Heart left ventricle (tissue), 16 donors: ENCODE measurements at regions not wholly inside any gene's neighbourhood (a gene's known extent, or its start where the extent isn't known, plus 50 kb on each side); places are given as distances from the start of the nearest gene placed in this dataset.
A peak's percentile ranks its signal among the peaks of the same experiment; 100 is the strongest.

Experiments used
- ATAC-seq, 4 donors: fragments of 200-7000 bp; cut with Tn5 transposase; one replicate each; pipeline ENCODE4 v1.9.1; 2020 to 2022; ENCODE audit warnings: moderate library complexity in 4 of 4, mild to moderate bottlenecking in 3 of 4, moderate number of reproducible peaks in 1 of 4
- DNase-seq, 5 donors: peaks; one replicate each; pipeline ENCODE4 v3.0.0-alpha.2; 2020
- H3K27ac ChIP-seq, 12 donors: fragments of 200-600 bp; sonication (generic) in 4 of 12; one replicate each; pipeline versions ENCODE4 v1.5.0 to v1.8.0; 2016 to 2022; ENCODE audit warnings: mild to moderate bottlenecking in 2 of 12
- H3K27me3 ChIP-seq, 9 donors: fragments of 200-600 bp; sonication (generic) in 2 of 9; one replicate each; pipeline versions ENCODE4 v1.5.1 to v1.8.0; 2016 to 2022; ENCODE audit warnings: mild to moderate bottlenecking in 3 of 9
- H3K36me3 ChIP-seq, 9 donors: fragments of 200-600 bp; sonication (generic) in 2 of 9; one replicate each; pipeline versions ENCODE4 v1.5.0 to v1.8.0; 2018 to 2022; ENCODE audit warnings: mild to moderate bottlenecking in 2 of 9
- H3K4me1 ChIP-seq, 12 donors: fragments of 200-600 bp; sonication (generic) in 4 of 12; one replicate each; pipeline versions ENCODE4 v1.5.0 to v1.8.0; 2016 to 2022; ENCODE audit warnings: mild to moderate bottlenecking in 3 of 12
- H3K4me3 ChIP-seq, 12 donors: fragments of 200-600 bp; sonication (generic) in 4 of 12; one replicate each; pipeline versions ENCODE4 v1.5.0 to v1.8.0; 2017 to 2022; ENCODE audit warnings: mild to moderate bottlenecking in 9 of 12, moderate library complexity in 4 of 12
- H3K9me3 ChIP-seq, 12 donors: fragments of 200-600 bp; sonication (generic) in 4 of 12; one replicate each; pipeline versions ENCODE4 v1.5.0 to v1.8.0; 2016 to 2022; ENCODE audit warnings: mild to moderate bottlenecking in 1 of 12
- CTCF ChIP-seq, 12 donors: fragments of 200-600 bp; sonication (generic) in 4 of 12; IDR thresholded peaks; one replicate each; pipeline versions ENCODE4 v1.5.0 to v1.8.0; 2018 to 2022; ENCODE audit warnings: antibody characterized with exemption in 12 of 12, mild to moderate bottlenecking in 5 of 12
- POLR2A ChIP-seq, 2 donors: fragments of 450-650 bp; IDR thresholded peaks; one replicate each; pipeline ENCODE4 v1.6.1; 2017; ENCODE audit warnings: antibody characterized with exemption in 2 of 2, mild to moderate bottlenecking in 2 of 2, moderate library complexity in 2 of 2
- WGBS, 4 donors: extraction: QIAGEN DNeasy Blood & Tissue Kit in 2 of 4; methylation state at CpG; one replicate each; pipeline versions ENCODE4 v1.1.5 to v1.1.7; 2013 to 2018; 5-methylcytosine and 5-hydroxymethylcytosine counted together
- intact Hi-C, 10 donors: fragments of 100-400 bp; cut with DNase I; formaldehyde crosslinking; loops; one replicate each; pipeline versions ENCODE4 v1.11.1 to v1.14.2; 2022
- donor health status: ischemic (EF 13 %, LVEDD 7.1; RV severe dilation, severe dysfunction).
- donor health status: healthy with polysubstance abuse.
- donor health status: DM: no; HTN: yes; CAD: no.
- donor health status: DM: no; HTN: no; CAD: no.
- donor health status: ischemic (EF 25% LVEDD 6.9; RV normal size, moderate dysfunction).
- donor health status: ischemic (EF 25% LVEDD 5.7; RV mildly dilated, moderate dysfunction).
- donor health status: healthy.
- donor health status: DM: yes; HTN: yes; CAD: no.
- donor health status: ischemic (EF 35%, LVEDD 5.7; RV mildly dilated, moderate dysfunction).
- donor health status: nonischemic (EF 11% LVEDD 7.7; RV severe dilation, severe dysfunction).
- donor health status: DM: yes; HTN: yes; CAD: no.
- donor health status: PGD.
- donor health status: ischemic (EF 29% LVEDD 5.4; RV normal size, mild dysfunction).
- donor health status: nonischemic (EF 23%, LVEDD 6.1; RV moderate dilation, normal function).

- H3K4me3 ChIP-seq: no peak overlapping the region
- no peak overlapping the region for H3K27ac ChIP-seq
- H3K27me3 ChIP-seq: peaks cover 0 to 15% (median 0%) of the 10 kb centered on the region in 9 donors
- no peaks in the 10 kb centered on the region for H3K36me3 ChIP-seq
- TF ChIP-seq POLR2A (IDR thresholded peaks at IDR 0.05): no peak
- no peak for TF ChIP-seq CTCF (IDR thresholded peaks at IDR 0.05)
- H3K4me1 ChIP-seq: peaks cover 0 to 5% (median 0%) of the 10 kb centered on the region in 12 donors
- WGBS, 4 donors: 87 to 93% (median 90%) methylated on average over 3 of the region's 3 CpGs
- H3K9me3 ChIP-seq: no peaks in the 10 kb centered on the region
- ATAC-seq (no peak), DNase-seq (no peak)
- intact Hi-C loops: no loop called here
Measured at GRCh38 chr20:60867589-60867988, 384.5 kb upstream of the CDH4 start.

GRCh38 chr20:60868316-60868891, 383.7 kb upstream of the CDH4 start:
- 60 to 68% (median 67%) methylated on average over 22 of the region's 22 CpGs for WGBS, 4 donors
- Histone ChIP-seq H3K4me3 (no peak overlapping the region), H3K9me3 (no peaks in the 10 kb centered on the region), H3K27me3 (peaks cover 0 to 15% (median 0%) of the 10 kb centered on the region in 9 donors), H3K4me1 (peaks cover 0 to 5% (median 0%) of the 10 kb centered on the region in 12 donors), H3K36me3 (no peaks in the 10 kb centered on the region), H3K27ac (no peak overlapping the region)
- TF ChIP-seq CTCF (IDR thresholded peaks at IDR 0.05): no peak
- ATAC-seq (peak in 1 of 4 donors; percentile 23), DNase-seq (no peak)
- intact Hi-C loops: no loop called here

- TF ChIP-seq CTCF (IDR thresholded peaks at IDR 0.05) (no peak), POLR2A (IDR thresholded peaks at IDR 0.05) (no peak)
- WGBS, 4 donors: 41 to 61% (median 43%) methylated on average over 6 to 12 of the region's 12 CpGs
- H3K27me3 ChIP-seq: peaks cover 0 to 15% (median 0%) of the 10 kb centered on the region in 9 donors
- peaks cover 0 to 5% (median 0%) of the 10 kb centered on the region in 12 donors for H3K4me1 ChIP-seq
- intact Hi-C loops: no loop called here
- no peaks in the 10 kb centered on the region for H3K36me3 ChIP-seq
- no peaks in the 10 kb centered on the region for H3K9me3 ChIP-seq
- no peak for DNase-seq
- H3K27ac ChIP-seq: no peak overlapping the region
- ATAC-seq: no peak
- no peak overlapping the region for H3K4me3 ChIP-seq
Measured at GRCh38 chr20:60869087-60869486, 383.0 kb upstream of the CDH4 start.

GRCh38 chr20:60869625-60870024, 382.4 kb upstream of the CDH4 start:
- DNase-seq (no peak), ATAC-seq (no peak)
- 84 to 96% (median 88%) methylated on average over 9 of the region's 9 CpGs for WGBS, 4 donors
- Histone ChIP-seq H3K9me3 (no peaks in the 10 kb centered on the region), H3K27me3 (peaks cover 0 to 15% (median 0%) of the 10 kb centered on the region in 9 donors), H3K4me3 (no peak overlapping the region), H3K36me3 (no peaks in the 10 kb centered on the region), H3K27ac (no peak overlapping the region), H3K4me1 (peaks cover 0 to 5% (median 0%) of the 10 kb centered on the region in 12 donors)
- TF ChIP-seq POLR2A (IDR thresholded peaks at IDR 0.05): no peak
- no peak for TF ChIP-seq CTCF (IDR thresholded peaks at IDR 0.05)
- intact Hi-C loops: no loop called here
